Glutamatergic neuron (in vitro differentiated cells): ENCODE measurements at regions not wholly inside any gene's neighbourhood (a gene's known extent, or its start where the extent isn't known, plus 50 kb on each side); places are given as distances from the start of the nearest gene placed in this dataset.

Source experiments
- DNase-seq: peaks from one replicate; pipeline ENCODE4 v3.0.0; 2022
- H3K27ac Mint-ChIP-seq: one replicate; pipeline ENCODE4 v1.8.0; 2020; ENCODE audit warnings: mild to moderate bottlenecking, mixed read lengths, inconsistent platforms; ENCODE audit not compliant: unreplicated experiment
- H3K27me3 Mint-ChIP-seq: one replicate; pipeline ENCODE4 v1.8.0; 2020; ENCODE audit warnings: mild to moderate bottlenecking, moderate library complexity, mixed read lengths, inconsistent platforms; ENCODE audit not compliant: unreplicated experiment
- H3K36me3 Mint-ChIP-seq: one replicate; pipeline ENCODE4 v1.8.0; 2020; ENCODE audit warnings: mild to moderate bottlenecking, mixed read lengths, inconsistent platforms; ENCODE audit not compliant: unreplicated experiment
- H3K4me1 Mint-ChIP-seq: one replicate; pipeline ENCODE4 v1.8.0; 2020; ENCODE audit warnings: mild to moderate bottlenecking, low read depth, mixed read lengths, inconsistent platforms; ENCODE audit not compliant: unreplicated experiment
- H3K4me3 Mint-ChIP-seq: one replicate; pipeline ENCODE4 v1.8.0; 2020; ENCODE audit warnings: mild to moderate bottlenecking, mixed read lengths, inconsistent platforms; ENCODE audit not compliant: unreplicated experiment
- H3K9me3 Mint-ChIP-seq: one replicate; pipeline ENCODE4 v1.8.0; 2020; ENCODE audit warnings: mild to moderate bottlenecking, moderate library complexity, mixed read lengths, inconsistent platforms; ENCODE audit not compliant: unreplicated experiment
- TF ChIP-seq, protein P1 (sequence below): fragments of 200-600 bp; sonication (generic); IDR thresholded peaks from one replicate; pipeline ENCODE4 v1.5.0; 2021; ENCODE audit not compliant: partially characterized antibody, unreplicated experiment

- Mint-ChIP-seq H3K4me1 (no peaks in the 10 kb centered on the region), H3K36me3 (no peaks in the 10 kb centered on the region), H3K27ac (no peak overlapping the region), H3K4me3 (no peak overlapping the region), H3K9me3 (no peaks in the 10 kb centered on the region), H3K27me3 (no peaks in the 10 kb centered on the region)
- DNase-seq, result no peak
- TF ChIP-seq, protein P1, sequence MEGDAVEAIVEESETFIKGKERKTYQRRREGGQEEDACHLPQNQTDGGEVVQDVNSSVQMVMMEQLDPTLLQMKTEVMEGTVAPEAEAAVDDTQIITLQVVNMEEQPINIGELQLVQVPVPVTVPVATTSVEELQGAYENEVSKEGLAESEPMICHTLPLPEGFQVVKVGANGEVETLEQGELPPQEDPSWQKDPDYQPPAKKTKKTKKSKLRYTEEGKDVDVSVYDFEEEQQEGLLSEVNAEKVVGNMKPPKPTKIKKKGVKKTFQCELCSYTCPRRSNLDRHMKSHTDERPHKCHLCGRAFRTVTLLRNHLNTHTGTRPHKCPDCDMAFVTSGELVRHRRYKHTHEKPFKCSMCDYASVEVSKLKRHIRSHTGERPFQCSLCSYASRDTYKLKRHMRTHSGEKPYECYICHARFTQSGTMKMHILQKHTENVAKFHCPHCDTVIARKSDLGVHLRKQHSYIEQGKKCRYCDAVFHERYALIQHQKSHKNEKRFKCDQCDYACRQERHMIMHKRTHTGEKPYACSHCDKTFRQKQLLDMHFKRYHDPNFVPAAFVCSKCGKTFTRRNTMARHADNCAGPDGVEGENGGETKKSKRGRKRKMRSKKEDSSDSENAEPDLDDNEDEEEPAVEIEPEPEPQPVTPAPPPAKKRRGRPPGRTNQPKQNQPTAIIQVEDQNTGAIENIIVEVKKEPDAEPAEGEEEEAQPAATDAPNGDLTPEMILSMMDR, result no peak
Observed at GRCh38 chr6:154570505-154570904, 60.0 kb upstream of the CNKSR3 start.

DNA sequence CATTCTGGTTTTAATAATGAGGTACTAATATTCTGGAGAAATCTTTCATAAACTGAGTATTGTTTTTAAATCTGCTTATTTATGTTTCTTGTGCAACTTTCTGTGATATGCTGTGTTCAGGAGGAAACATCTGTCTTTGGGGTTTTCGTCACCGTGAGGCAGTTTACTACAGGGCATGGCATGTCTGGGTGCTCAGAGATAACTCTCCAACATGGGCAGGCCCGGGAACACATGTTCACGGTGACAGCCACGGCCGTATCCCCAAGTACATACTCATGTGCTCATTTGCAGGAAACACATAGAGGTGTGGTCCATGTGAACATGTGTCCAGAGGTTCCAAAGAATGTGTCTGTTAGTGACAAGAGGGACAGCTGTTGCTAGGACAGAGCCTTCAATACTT lies 62.1 kb upstream of the CNKSR3 start:
- no peaks in the 10 kb centered on the region for H3K27me3 Mint-ChIP-seq
- no peak for DNase-seq

GRCh38 chr6:154578004-154578559 lies 67.6 kb upstream of the CNKSR3 start:
- no peak overlapping the region for H3K4me3 Mint-ChIP-seq
- H3K9me3 Mint-ChIP-seq, result no peaks in the 10 kb centered on the region
- TF ChIP-seq, protein P1, result no peak
- no peak overlapping the region for H3K27ac Mint-ChIP-seq
- no peak for DNase-seq
- H3K27me3 Mint-ChIP-seq, result no peaks in the 10 kb centered on the region
- no peaks in the 10 kb centered on the region for H3K4me1 Mint-ChIP-seq
- peaks cover 7% of the 10 kb centered on the region for H3K36me3 Mint-ChIP-seq

More for the DNA sequence above, 62.1 kb upstream of the CNKSR3 start:
- H3K27ac Mint-ChIP-seq, result no peak overlapping the region
- H3K4me3 Mint-ChIP-seq, result no peak overlapping the region
- no peaks in the 10 kb centered on the region for H3K36me3 Mint-ChIP-seq
- H3K9me3 Mint-ChIP-seq, result no peaks in the 10 kb centered on the region
- TF ChIP-seq, protein P1, result no peak
- no peaks in the 10 kb centered on the region for H3K4me1 Mint-ChIP-seq

- TF ChIP-seq, protein P1, result no peak
- Mint-ChIP-seq H3K27ac (no peak overlapping the region), H3K36me3 (peaks cover 7% of the 10 kb centered on the region), H3K4me3 (no peak overlapping the region), H3K4me1 (no peaks in the 10 kb centered on the region), H3K9me3 (no peaks in the 10 kb centered on the region), H3K27me3 (no peaks in the 10 kb centered on the region)
- DNase-seq, result no peak
Observed at GRCh38 chr6:154579046-154579445, 68.6 kb upstream of the CNKSR3 start.

DNA sequence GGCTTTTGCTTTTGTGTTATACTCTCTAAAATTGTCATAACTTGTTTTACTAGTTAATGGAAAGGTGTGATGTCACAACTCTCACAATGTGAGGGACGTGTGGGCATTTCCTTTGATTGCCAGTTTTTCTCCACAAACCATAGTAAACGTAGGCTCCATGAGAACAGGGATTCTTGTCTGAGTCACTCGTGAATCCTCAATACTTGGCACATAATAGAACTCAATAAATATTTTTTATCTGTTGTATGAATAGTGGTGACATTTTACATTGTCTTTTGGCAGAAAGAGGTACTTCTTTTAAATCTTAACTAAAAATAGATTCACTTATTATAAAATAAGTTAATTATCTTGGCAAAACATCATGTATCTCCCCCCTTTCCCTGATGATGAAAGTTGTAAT lies 69.0 kb upstream of the CNKSR3 start:
- H3K36me3 Mint-ChIP-seq, result peaks cover 7% of the 10 kb centered on the region
- TF ChIP-seq, protein P1, result no peak
- H3K9me3 Mint-ChIP-seq, result no peaks in the 10 kb centered on the region
- H3K27me3 Mint-ChIP-seq, result no peaks in the 10 kb centered on the region
- H3K4me3 Mint-ChIP-seq, result no peak overlapping the region
- no peak overlapping the region for H3K27ac Mint-ChIP-seq
- no peak for DNase-seq
- no peaks in the 10 kb centered on the region for H3K4me1 Mint-ChIP-seq
